SK-N-SH treated with all-trans-retinoic acid at 6 μM for 48 hours (cell line): ENCODE measurements at regions not wholly inside any gene's neighbourhood (a gene's known extent, or its start where the extent isn't known, plus 50 kb on each side); places are given as distances from the start of the nearest gene placed in this dataset.

Experiments used
- ATAC-seq: fragments of 200-7000 bp; cut with Tn5 transposase; 3 replicates; pipeline ENCODE4 v1.9.1; 2020; ENCODE audit warnings: mild to moderate bottlenecking, moderate library complexity
- ARNTL ChIP-seq: fragments of 450-650 bp; formaldehyde crosslinking; IDR thresholded peaks from 2 replicates; pipeline ENCODE4 v1.5.0; 2020; ENCODE audit warnings: low read depth, mild to moderate bottlenecking, moderate library complexity, borderline replicate concordance
- BACH2 ChIP-seq: fragments of 250-450 bp; sonication (Bioruptor Pico); IDR thresholded peaks from 2 replicates; pipeline ENCODE4 v1.9.0; 2021; ENCODE audit warnings: mild to moderate bottlenecking, borderline replicate concordance
- CSDC2 ChIP-seq: fragments of 250-450 bp; sonication (Bioruptor Pico); IDR thresholded peaks from 2 replicates; pipeline ENCODE4 v1.5.0; 2020; ENCODE audit warnings: mild to moderate bottlenecking, moderate library complexity
- ESRRG ChIP-seq: fragments of 250-450 bp; sonication (Bioruptor Pico); IDR thresholded peaks from 2 replicates; pipeline ENCODE4 v1.6.1; 2021; ENCODE audit warnings: mild to moderate bottlenecking
- GLIS3 ChIP-seq: fragments of 250-450 bp; sonication (Bioruptor Pico); IDR thresholded peaks from 2 replicates; pipeline ENCODE4 v1.5.0; 2020; ENCODE audit warnings: mild to moderate bottlenecking, moderate library complexity
- ISL1 ChIP-seq: fragments of 250-450 bp; sonication (Bioruptor Pico); IDR thresholded peaks from 2 replicates; pipeline ENCODE4 v2.1.2; 2022; ENCODE audit warnings: mild to moderate bottlenecking, moderate library complexity
- OSR1 ChIP-seq: fragments of 250-450 bp; sonication (Bioruptor Pico); IDR thresholded peaks from 2 replicates; pipeline ENCODE4 v1.8.0; 2022; ENCODE audit warnings: moderate library complexity, mild to moderate bottlenecking, inconsistent platforms
- PPARA ChIP-seq: fragments of 250-450 bp; sonication (Bioruptor Pico); IDR thresholded peaks from 2 replicates; pipeline ENCODE4 v1.5.0; 2020; ENCODE audit warnings: mild to moderate bottlenecking, borderline replicate concordance
- RARB ChIP-seq: fragments of 250-450 bp; sonication (Bioruptor Pico); IDR thresholded peaks from 2 replicates; pipeline ENCODE4 v1.8.0; 2021; ENCODE audit warnings: mild to moderate bottlenecking, moderate library complexity
- SNAI2 ChIP-seq: fragments of 250-450 bp; sonication (Bioruptor Pico); IDR thresholded peaks from 2 replicates; pipeline ENCODE4 v1.5.0; 2020; ENCODE audit warnings: mild to moderate bottlenecking, moderate library complexity
- TCF4 ChIP-seq: fragments of 250-450 bp; sonication (Bioruptor Pico); IDR thresholded peaks from 2 replicates; pipeline ENCODE4 v1.8.0; 2021; ENCODE audit warnings: mild to moderate bottlenecking, moderate library complexity, borderline replicate concordance
- TOX ChIP-seq: fragments of 250-450 bp; sonication (Bioruptor Pico); IDR thresholded peaks from 2 replicates; pipeline ENCODE4 v1.8.0; 2021; ENCODE audit warnings: mild to moderate bottlenecking, moderate library complexity, borderline replicate concordance
- ZFP3 ChIP-seq: fragments of 250-450 bp; sonication (Bioruptor Pico); IDR thresholded peaks from 2 replicates; pipeline ENCODE4 v1.5.0; 2020; ENCODE audit warnings: mild to moderate bottlenecking, moderate library complexity
- ZFP30 ChIP-seq: fragments of 450-650 bp; formaldehyde crosslinking; IDR thresholded peaks from 2 replicates; pipeline ENCODE4 v1.5.0; 2022; ENCODE audit warnings: mild to moderate bottlenecking, moderate library complexity
- ZNF70 ChIP-seq: fragments of 450-650 bp; formaldehyde crosslinking; IDR thresholded peaks from 2 replicates; pipeline ENCODE4 v1.5.0; 2020; ENCODE audit warnings: mild to moderate bottlenecking, moderate library complexity
- ZNF8 ChIP-seq: fragments of 450-650 bp; formaldehyde crosslinking; IDR thresholded peaks from 2 replicates; pipeline ENCODE4 v1.5.0; 2020; ENCODE audit warnings: mild to moderate bottlenecking, moderate library complexity
- TF ChIP-seq, protein P1 (sequence below): fragments of 250-450 bp; sonication (Bioruptor Pico); IDR thresholded peaks from 2 replicates; pipeline ENCODE4 v1.8.0; 2020; ENCODE audit warnings: mild to moderate bottlenecking, moderate library complexity, borderline replicate concordance
- TF ChIP-seq, protein P2 (sequence below): fragments of 250-450 bp; sonication (Bioruptor Pico); IDR thresholded peaks from 2 replicates; pipeline ENCODE4 v1.5.1; 2020; ENCODE audit warnings: low read depth, mild to moderate bottlenecking, moderate library complexity
- TF ChIP-seq, protein P3 (sequence below): fragments of 250-450 bp; sonication (Bioruptor Pico); IDR thresholded peaks from 2 replicates; pipeline ENCODE4 v1.8.0; 2021; ENCODE audit warnings: low read depth, mild to moderate bottlenecking, moderate library complexity, borderline replicate concordance
- TF ChIP-seq, protein P4 (sequence below): fragments of 250-450 bp; sonication (Bioruptor Pico); IDR thresholded peaks from 2 replicates; pipeline ENCODE4 v1.5.1; 2021; ENCODE audit warnings: mild to moderate bottlenecking, moderate library complexity
- TF ChIP-seq, protein P5 (sequence below): fragments of 250-450 bp; sonication (Bioruptor Pico); IDR thresholded peaks from 2 replicates; pipeline ENCODE4 v1.5.0; 2020; ENCODE audit warnings: mild to moderate bottlenecking, moderate library complexity

DNA sequence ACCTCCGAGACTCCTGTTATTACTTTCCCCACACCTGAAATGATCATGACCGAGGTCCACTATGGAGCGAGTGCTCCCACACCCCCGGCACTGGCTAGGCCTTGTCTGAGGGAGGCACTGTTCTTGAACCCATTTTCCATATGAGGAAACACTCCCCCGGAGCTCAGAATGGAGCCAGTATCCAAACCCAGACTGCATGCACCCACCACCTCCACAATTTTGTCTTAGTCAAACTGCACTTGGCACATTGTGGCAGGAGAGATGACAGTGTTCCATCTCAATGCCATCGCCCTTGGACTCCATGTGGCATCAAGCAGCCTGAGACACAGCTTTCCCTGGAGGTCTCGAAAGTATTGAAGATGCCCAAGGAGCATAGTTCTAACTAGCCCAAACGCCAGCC lies 154.1 kb downstream of the NUP210 start:
- no peak for ATAC-seq
- no peak for TF ChIP-seq ZNF70 (CRISPR knock-in tag)
- no peak for TF ChIP-seq SNAI2
- no peak for TF ChIP-seq ARNTL (CRISPR knock-in tag)
- TF ChIP-seq OSR1 (CRISPR knock-in tag), result no peak
- no peak for TF ChIP-seq TOX (CRISPR knock-in tag)
- TF ChIP-seq TCF4 (CRISPR knock-in tag), result no peak
- no peak for TF ChIP-seq BACH2 (CRISPR knock-in tag)
- TF ChIP-seq ZNF8, result no peak
- TF ChIP-seq, protein P1, sequence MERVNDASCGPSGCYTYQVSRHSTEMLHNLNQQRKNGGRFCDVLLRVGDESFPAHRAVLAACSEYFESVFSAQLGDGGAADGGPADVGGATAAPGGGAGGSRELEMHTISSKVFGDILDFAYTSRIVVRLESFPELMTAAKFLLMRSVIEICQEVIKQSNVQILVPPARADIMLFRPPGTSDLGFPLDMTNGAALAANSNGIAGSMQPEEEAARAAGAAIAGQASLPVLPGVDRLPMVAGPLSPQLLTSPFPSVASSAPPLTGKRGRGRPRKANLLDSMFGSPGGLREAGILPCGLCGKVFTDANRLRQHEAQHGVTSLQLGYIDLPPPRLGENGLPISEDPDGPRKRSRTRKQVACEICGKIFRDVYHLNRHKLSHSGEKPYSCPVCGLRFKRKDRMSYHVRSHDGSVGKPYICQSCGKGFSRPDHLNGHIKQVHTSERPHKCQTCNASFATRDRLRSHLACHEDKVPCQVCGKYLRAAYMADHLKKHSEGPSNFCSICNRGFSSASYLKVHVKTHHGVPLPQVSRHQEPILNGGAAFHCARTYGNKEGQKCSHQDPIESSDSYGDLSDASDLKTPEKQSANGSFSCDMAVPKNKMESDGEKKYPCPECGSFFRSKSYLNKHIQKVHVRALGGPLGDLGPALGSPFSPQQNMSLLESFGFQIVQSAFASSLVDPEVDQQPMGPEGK (CRISPR knock-in tag), result no peak
- TF ChIP-seq, protein P2, sequence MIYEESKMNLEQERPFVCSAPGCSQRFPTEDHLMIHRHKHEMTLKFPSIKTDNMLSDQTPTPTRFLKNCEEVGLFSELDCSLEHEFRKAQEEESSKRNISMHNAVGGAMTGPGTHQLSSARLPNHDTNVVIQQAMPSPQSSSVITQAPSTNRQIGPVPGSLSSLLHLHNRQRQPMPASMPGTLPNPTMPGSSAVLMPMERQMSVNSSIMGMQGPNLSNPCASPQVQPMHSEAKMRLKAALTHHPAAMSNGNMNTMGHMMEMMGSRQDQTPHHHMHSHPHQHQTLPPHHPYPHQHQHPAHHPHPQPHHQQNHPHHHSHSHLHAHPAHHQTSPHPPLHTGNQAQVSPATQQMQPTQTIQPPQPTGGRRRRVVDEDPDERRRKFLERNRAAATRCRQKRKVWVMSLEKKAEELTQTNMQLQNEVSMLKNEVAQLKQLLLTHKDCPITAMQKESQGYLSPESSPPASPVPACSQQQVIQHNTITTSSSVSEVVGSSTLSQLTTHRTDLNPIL, result no peak
- TF ChIP-seq ZFP3 (CRISPR knock-in tag), result no peak
- no peak for TF ChIP-seq ESRRG
- TF ChIP-seq ISL1, result no peak
- no peak for TF ChIP-seq PPARA (CRISPR knock-in tag)
- no peak for TF ChIP-seq GLIS3
- no peak for TF ChIP-seq CSDC2 (CRISPR knock-in tag)
- TF ChIP-seq, protein P3, sequence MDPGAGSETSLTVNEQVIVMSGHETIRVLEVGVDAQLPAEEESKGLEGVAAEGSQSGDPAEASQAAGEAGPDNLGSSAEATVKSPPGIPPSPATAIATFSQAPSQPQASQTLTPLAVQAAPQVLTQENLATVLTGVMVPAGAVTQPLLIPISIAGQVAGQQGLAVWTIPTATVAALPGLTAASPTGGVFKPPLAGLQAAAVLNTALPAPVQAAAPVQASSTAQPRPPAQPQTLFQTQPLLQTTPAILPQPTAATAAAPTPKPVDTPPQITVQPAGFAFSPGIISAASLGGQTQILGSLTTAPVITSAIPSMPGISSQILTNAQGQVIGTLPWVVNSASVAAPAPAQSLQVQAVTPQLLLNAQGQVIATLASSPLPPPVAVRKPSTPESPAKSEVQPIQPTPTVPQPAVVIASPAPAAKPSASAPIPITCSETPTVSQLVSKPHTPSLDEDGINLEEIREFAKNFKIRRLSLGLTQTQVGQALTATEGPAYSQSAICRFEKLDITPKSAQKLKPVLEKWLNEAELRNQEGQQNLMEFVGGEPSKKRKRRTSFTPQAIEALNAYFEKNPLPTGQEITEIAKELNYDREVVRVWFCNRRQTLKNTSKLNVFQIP (CRISPR knock-in tag), result no peak
- no peak for TF ChIP-seq RARB

DNA sequence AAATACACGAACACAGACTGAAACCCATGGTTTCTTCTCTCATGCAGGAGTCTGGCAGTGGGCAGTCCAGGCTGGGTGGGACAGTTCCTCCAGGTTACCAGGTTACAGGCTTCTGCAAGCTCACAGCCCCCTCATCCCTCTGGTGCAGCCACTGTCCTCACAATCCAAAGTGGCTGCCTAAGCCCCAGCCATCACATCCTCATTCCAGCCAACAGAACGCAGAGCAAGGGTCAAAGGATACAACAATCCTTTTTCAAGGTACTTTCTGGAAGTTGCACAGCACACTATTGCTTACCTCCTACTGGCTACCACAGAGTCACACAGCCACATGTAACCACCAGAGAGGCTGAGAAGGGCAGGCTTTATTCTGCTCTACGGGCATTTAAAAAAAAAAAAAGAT lies 154.6 kb downstream of the NUP210 start:
- ATAC-seq, result no peak
- TF ChIP-seq ARNTL (CRISPR knock-in tag), result no peak
- no peak for TF ChIP-seq ZFP30 (CRISPR knock-in tag)
- TF ChIP-seq BACH2 (CRISPR knock-in tag), result no peak
- TF ChIP-seq ZFP3 (CRISPR knock-in tag), result no peak
- TF ChIP-seq ISL1, result no peak
- TF ChIP-seq, protein P1 (CRISPR knock-in tag), result no peak
- TF ChIP-seq, protein P4, sequence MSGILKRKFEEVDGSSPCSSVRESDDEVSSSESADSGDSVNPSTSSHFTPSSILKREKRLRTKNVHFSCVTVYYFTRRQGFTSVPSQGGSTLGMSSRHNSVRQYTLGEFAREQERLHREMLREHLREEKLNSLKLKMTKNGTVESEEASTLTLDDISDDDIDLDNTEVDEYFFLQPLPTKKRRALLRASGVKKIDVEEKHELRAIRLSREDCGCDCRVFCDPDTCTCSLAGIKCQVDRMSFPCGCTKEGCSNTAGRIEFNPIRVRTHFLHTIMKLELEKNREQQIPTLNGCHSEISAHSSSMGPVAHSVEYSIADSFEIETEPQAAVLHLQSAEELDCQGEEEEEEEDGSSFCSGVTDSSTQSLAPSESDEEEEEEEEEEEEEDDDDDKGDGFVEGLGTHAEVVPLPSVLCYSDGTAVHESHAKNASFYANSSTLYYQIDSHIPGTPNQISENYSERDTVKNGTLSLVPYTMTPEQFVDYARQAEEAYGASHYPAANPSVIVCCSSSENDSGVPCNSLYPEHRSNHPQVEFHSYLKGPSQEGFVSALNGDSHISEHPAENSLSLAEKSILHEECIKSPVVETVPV (CRISPR knock-in tag), result no peak
- TF ChIP-seq TCF4 (CRISPR knock-in tag), result no peak
- TF ChIP-seq OSR1 (CRISPR knock-in tag), result no peak
- no peak for TF ChIP-seq ZNF70 (CRISPR knock-in tag)
- TF ChIP-seq, protein P2, result no peak
- TF ChIP-seq, protein P5, sequence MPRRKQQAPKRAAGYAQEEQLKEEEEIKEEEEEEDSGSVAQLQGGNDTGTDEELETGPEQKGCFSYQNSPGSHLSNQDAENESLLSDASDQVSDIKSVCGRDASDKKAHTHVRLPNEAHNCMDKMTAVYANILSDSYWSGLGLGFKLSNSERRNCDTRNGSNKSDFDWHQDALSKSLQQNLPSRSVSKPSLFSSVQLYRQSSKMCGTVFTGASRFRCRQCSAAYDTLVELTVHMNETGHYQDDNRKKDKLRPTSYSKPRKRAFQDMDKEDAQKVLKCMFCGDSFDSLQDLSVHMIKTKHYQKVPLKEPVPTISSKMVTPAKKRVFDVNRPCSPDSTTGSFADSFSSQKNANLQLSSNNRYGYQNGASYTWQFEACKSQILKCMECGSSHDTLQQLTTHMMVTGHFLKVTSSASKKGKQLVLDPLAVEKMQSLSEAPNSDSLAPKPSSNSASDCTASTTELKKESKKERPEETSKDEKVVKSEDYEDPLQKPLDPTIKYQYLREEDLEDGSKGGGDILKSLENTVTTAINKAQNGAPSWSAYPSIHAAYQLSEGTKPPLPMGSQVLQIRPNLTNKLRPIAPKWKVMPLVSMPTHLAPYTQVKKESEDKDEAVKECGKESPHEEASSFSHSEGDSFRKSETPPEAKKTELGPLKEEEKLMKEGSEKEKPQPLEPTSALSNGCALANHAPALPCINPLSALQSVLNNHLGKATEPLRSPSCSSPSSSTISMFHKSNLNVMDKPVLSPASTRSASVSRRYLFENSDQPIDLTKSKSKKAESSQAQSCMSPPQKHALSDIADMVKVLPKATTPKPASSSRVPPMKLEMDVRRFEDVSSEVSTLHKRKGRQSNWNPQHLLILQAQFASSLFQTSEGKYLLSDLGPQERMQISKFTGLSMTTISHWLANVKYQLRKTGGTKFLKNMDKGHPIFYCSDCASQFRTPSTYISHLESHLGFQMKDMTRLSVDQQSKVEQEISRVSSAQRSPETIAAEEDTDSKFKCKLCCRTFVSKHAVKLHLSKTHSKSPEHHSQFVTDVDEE (CRISPR knock-in tag), result no peak
- TF ChIP-seq RARB, result no peak
- TF ChIP-seq TOX (CRISPR knock-in tag), result no peak
- no peak for TF ChIP-seq ESRRG
